GM12873 (cell line): ENCODE measurements at regions not wholly inside any gene's neighbourhood (a gene's known extent, or its start where the extent isn't known, plus 50 kb on each side); places are given as distances from the start of the nearest gene placed in this dataset.

Experiments used
- CTCF ChIP-seq: IDR thresholded peaks from 2 replicates; pipeline ENCODE4 v1.5.1; 2012; ENCODE audit warnings: low read depth, mild to moderate bottlenecking, moderate library complexity, low read length, control low read depth; ENCODE audit not compliant: insufficient read depth; ENCODE audit errors: missing control alignments

DNA sequence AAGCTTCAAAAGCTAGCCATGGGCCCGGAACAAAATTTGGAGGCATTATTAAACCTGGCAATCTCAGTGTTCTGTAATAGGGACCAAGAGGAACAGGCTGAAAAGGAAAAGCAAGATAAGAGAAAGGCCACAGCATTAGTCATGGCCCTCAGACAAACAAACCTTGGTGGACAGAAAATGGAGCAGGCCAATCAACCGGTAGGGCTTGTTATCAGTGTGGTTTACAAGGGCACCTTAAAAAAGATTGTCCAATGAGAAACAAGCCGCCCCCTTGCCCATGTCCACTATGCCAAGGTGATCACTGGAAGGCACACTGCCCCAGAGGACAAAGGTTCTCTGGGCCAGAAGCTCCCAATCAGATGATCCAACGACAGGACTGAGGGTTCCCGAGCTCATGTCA lies 653.9 kb upstream of the TMEM132C start:
- TF ChIP-seq CTCF = no peak

DNA sequence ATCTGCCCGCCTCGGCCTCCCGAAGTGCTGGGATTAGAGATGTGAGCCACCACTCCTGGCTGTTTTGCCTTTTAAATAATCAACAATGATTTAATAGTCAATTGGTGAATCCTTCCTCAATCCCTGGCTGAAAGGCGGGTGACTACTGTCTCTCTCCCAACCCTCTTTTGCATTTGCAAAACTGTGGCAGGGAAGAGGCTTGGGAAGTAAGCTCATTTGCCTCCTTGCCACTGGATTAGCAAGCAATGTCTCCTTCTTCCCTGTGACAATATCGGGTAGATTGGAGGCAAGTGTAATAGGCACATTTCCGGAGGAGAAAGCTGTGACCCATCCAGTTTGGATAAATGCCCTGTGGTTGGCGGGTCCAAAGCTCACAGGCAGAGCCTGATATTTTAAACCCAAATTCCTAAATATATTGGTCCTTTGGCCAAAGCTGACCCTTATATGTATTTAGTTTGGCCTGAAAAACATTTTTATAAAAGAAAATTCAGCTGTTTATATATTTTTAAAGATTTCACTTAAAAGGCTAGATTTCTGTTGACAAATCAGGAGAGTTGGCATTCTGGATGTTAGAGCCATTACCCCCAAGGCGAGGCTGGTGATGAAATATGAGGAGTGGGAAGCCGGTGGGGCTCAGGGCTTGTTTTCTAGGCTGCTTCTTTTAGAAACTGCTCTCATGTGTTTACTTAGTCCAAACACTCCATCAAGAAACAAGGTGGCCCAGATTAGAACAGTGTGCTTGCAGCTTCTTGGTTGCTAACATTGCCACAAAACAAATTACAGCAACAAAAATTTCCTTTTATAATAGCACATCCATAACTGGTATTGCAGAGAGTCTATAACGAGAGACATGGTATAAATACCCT lies 646.9 kb upstream of the TMEM132C start:
- TF ChIP-seq CTCF = no peak

- no peak for TF ChIP-seq CTCF
Measured at GRCh38 chr12:127620735-127621355, 646.1 kb upstream of the TMEM132C start.

GRCh38 chr12:127621366-127621765 lies 645.6 kb upstream of the TMEM132C start:
- TF ChIP-seq CTCF = no peak

GRCh38 chr12:127623362-127623761 lies 643.6 kb upstream of the TMEM132C start:
- TF ChIP-seq CTCF = no peak

DNA sequence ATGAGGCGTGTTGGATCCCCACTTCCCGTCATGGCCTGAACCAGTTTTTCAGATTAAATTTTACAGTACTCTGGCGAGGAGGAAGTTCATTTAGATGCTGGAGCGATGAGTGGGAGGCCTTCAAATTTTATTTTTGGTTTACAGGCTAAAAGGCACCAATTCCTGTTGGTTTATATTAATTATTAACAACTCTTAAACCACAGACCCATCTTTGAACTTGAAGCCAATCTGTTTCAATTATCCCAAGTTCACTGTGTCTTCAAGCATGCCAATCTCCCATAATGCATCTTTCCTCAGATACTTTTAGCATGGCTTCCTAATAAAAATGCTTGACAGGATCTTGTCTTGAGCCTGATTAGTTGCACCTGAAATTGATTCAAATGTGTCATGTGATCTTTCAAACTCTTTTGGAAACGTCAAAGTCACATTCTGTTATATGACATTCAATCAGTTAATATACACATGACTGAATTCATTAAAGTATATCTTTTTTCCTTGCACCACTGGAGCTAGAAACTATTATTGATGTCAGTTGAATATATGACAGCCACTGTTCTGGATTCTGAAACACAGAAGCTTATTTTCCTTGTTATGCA lies 641.7 kb upstream of the TMEM132C start:
- no peak for TF ChIP-seq CTCF

- no peak for TF ChIP-seq CTCF
Measured at GRCh38 chr12:127628645-127629044, 638.3 kb upstream of the TMEM132C start.
